PC-3 (cell line): ENCODE measurements at regions not wholly inside any gene's neighbourhood (a gene's known extent, or its start where the extent isn't known, plus 50 kb on each side); places are given as distances from the start of the nearest gene placed in this dataset.

Source experiments
- EZH2 ChIP-seq: fragments of 300-600 bp; sonication (generic); IDR thresholded peaks from one replicate; pipeline ENCODE4 v1.6.1; 2017; ENCODE audit warnings: antibody characterized with exemption, mild to moderate bottlenecking, low read length; ENCODE audit not compliant: unreplicated experiment
- EZH2phosphoT487 ChIP-seq: fragments of 300-600 bp; sonication (generic); IDR thresholded peaks from 2 replicates; pipeline ENCODE4 v1.6.1; 2018; ENCODE audit warnings: mild to moderate bottlenecking, antibody characterized with exemption, low read length, borderline replicate concordance
- TF ChIP-seq, protein P1 (sequence below): fragments of 300-600 bp; sonication (generic); conservative IDR thresholded peaks from 2 replicates; pipeline ENCODE4 v1.5.1; 2017; ENCODE audit warnings: antibody characterized with exemption, low read depth, mild to moderate bottlenecking, low read length

DNA sequence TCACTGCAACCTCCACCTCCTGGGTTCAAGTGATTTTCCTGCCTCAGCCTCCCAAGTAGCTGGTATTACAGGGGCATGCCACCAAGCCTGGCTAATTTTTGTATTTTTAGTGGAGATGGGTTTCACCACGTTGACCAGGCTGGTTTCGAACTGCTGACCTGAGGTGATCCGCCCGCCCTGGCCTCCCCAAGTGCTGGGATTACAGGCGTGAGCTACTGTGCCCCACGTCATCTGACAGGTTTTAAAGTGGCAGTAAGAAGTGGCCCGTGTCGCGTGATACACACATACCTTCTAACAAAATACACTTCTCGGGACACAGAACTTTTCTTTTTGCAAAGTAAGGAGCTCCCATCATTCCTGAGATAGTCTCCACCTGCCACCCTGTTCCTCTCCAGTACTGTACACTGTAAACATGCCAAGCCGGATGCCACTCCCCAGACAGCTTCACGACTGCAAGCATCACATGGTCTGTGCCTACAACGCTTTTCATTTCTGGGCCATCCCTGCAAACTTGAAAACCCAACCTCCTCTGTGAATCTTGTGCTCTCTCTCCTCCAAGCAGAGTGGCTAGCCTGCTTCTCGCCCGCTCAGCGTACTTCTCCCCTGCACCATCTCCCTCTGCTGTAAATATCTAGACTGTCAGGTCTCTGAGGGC, 256.3 kb upstream of the KLF14 start:
- TF ChIP-seq, protein P1, sequence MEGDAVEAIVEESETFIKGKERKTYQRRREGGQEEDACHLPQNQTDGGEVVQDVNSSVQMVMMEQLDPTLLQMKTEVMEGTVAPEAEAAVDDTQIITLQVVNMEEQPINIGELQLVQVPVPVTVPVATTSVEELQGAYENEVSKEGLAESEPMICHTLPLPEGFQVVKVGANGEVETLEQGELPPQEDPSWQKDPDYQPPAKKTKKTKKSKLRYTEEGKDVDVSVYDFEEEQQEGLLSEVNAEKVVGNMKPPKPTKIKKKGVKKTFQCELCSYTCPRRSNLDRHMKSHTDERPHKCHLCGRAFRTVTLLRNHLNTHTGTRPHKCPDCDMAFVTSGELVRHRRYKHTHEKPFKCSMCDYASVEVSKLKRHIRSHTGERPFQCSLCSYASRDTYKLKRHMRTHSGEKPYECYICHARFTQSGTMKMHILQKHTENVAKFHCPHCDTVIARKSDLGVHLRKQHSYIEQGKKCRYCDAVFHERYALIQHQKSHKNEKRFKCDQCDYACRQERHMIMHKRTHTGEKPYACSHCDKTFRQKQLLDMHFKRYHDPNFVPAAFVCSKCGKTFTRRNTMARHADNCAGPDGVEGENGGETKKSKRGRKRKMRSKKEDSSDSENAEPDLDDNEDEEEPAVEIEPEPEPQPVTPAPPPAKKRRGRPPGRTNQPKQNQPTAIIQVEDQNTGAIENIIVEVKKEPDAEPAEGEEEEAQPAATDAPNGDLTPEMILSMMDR, result no peak
- no peak for TF ChIP-seq EZH2
- TF ChIP-seq EZH2phosphoT487, result no peak
